ENCODE measurements at regions not wholly inside any gene's neighbourhood (a gene's known extent, or its start where the extent isn't known, plus 50 kb on each side); places are given as distances from the start of the nearest gene placed in this dataset.

- DNase-seq = peak; percentile 85
Observed at GRCh38 chr12:95607642-95608041, 56.4 kb upstream of the USP44 start.

DNA sequence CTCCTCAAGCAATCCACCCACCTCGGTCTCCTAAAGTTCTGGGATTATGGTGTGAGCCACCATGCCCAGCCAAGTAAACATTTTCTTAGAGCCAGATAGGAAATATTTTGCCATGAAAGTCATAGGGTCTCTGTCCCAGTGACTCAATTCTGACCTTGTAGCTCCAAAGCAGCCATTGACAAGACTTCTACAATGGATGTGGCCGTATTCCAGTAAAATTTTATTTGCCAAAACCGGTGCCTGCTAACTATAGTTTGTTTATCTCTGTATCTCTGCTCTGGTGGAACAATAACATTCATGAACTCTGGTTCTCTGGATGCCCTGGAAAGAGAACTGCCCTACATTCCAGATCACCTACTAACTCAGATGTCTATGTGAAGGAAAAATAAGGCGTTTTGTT is 54.6 kb upstream of the USP44 start:
- no peak for DNase-seq

GRCh38 chr12:95605087-95605486 is 53.8 kb upstream of the USP44 start:
- no peak for DNase-seq

- DNase-seq = no peak
Observed at GRCh38 chr12:95603351-95604145, 52.3 kb upstream of the USP44 start.

GRCh38 chr12:95601091-95601961 is 50.0 kb upstream of the USP44 start:
- no peak for DNase-seq
